Muscle of back (tissue), 3 donors: ENCODE measurements at regions not wholly inside any gene's neighbourhood (a gene's known extent, or its start where the extent isn't known, plus 50 kb on each side); places are given as distances from the start of the nearest gene placed in this dataset.
A peak's percentile ranks its signal among the peaks of the same experiment; 100 is the strongest.
"Not testable (repeated sequence)": the region's sequence is repeated elsewhere in the genome, so short reads cannot be mapped to it uniquely, and the experiment has no call there.

Experiments used
- DNase-seq, 3 donors: peaks; one replicate each; pipeline versions ENCODE4 v3.0.0 to v3.0.0-alpha.2; 2013

DNA sequence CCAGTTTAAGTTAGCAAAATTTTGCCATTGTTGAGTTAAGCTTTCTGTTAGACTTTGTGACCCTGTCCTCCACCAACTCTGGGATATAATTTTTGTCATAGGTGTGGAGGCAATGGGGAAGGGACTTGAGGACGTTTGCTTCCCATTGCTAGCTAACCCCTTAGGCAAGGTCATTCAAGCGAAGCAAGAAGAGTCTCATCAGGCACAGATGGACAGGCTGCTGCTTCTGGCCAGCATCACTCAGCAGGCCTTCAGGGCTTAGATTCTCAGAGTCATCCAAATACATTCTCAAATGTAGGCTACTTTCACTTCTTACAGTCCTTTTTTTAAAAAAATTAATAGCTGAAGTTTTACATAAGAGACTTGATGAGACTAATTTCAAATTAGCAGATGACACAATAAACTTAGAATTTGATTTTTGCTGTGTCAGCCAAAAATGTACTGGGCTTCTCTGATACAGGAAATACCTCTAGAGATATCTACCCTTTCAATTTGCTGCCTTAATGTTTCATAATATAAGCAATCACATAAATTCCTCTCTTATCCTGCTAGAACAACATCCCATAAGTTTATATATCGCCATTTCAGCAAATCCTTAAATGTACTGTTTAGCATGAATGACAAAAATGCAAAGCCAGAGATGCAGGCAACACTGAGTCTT is 875.2 kb downstream of the FLRT2 start:
- DNase-seq, result peak in 1 of 3 donors; percentile 22

GRCh38 chr14:86404425-86404824 is 874.5 kb downstream of the FLRT2 start:
- DNase-seq, result no peak

DNA sequence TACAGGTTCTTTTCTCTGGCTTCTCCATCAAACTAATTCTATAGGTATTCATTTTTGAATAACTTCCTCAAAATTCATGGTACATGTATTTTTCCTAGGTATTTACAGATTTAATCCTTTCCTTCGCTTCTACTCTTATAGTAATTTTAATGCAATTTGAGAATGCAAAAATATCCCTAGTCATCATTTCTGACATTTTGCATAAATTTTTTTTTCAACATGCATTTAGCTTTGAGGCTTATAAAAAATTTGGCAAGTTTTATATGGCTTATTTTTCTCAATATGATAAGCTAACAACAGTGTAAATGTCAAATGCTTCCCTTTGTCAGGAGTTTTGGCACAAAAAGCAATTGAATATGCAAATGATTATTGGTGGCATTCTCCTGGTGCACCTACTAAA is 872.6 kb downstream of the FLRT2 start:
- DNase-seq, result no peak

DNA sequence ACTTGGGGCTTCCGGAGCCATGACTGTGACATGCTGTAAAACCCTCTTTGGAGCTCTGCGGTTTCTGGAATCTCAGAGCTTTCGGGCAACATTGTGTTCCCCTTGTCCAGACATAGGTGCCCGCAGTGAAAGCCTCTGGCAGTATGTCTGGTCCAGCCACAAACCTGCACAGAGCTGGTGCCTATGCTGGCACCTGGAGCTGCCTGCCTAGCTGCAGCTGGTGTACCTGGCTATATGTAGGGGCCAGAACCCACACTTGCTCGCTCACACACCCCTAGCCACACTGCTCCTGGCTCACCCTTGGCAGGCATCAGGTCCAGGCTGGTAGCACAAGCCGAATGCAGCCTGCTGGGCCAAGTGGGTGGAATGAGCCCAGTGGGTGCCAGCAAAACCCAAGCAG is 861.1 kb downstream of the FLRT2 start:
- DNase-seq, result no peak

DNA sequence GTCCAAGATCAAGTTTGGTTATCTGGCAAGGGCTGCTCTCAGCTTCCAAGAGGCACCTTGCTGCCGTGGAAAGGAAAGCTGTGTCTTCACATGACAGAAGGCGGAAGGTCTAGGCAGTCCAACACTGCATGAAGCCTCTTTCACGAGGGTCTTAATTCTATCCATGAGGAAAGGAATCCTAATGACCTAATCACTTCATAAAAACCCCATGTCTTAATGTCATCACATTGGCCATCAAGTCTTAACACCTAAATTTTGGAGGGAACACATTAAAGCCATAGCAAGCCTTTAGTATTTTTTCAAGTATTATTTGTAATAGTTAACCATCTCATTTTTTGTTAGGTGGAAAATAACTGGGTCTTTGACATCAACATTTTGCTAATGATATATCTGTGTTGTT is 858.3 kb downstream of the FLRT2 start:
- DNase-seq, result no peak

DNA sequence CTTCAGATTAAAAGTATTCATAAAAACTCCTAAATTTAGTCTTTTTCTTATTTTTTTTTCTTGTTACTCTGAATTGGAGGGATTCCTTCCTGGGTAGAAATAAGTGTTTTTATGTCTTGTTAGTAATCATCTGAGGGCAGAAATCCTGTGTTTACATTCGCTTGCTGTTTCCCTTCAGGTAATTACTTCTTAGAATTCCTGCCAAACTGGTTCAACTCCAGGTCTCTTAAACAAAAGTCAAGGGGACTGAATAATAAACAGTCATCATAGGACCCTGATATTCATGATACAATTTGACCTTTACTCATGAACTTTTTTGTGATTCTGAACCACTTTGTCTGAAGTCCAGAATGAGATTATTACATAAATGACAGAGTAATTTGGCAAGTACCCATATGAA is 843.9 kb downstream of the FLRT2 start:
- no peak for DNase-seq

DNA sequence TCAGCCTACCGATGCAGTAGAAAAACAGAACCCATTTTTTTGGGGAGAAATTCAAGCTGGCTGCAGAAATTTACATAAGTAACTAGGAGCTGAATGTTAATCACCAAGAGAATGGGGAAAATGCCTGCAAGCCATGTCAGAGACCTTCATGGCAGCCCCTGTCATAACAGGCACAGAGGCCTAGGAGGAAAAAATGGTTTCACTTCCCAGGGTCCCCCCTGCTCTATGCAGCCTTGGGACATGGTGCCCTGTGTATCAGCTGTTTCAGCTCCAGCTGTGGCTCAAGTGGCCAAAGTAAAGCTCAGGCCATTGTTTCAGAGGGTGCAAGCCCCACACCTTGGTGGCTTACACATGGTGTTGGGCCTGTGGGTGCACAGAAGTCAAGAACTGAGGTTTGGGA is 842.5 kb downstream of the FLRT2 start:
- no peak for DNase-seq

- no peak for DNase-seq
Observed at GRCh38 chr14:86364634-86365033, 834.7 kb downstream of the FLRT2 start.

GRCh38 chr14:86363576-86363975 is 833.6 kb downstream of the FLRT2 start:
- DNase-seq, result no peak

- DNase-seq, result no peak
Observed at GRCh38 chr14:86363047-86363446, 833.1 kb downstream of the FLRT2 start.

DNA sequence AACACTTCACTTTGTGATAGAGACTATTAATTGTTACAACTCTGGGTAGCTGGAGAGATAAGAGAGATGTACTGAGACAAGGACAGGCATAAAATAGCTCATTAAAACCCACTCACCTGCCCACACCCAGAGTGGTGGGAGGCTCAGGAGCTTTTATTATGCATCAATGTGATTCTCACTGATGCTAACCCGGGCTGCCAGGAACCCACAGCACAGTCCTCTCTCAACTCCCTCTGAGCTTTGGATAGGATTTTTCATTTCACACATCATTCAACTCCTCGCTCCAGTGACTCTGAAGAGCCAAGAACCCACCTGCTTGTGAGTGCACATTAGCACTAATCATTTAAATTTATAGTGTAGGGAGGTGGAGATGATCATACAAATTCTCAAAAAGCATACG is 827.9 kb downstream of the FLRT2 start:
- DNase-seq, result no peak

DNA sequence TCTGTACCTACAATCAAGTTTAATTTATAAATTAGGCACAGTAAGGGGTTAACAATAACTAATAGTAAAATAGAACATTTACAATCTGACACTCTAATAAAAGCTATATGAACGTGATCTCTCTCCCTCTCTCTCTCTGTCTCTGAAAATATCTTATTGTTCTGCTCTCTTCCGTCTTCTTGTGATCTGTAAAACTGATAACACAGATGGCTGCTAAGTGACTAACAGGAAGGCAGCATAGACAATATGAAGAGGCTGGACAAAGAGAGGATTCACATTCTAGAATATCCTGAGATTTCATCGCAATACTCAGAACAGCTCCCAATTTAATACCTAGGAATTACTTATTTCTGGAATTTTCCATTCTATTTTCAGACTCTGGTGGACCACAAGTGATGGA is 827.2 kb downstream of the FLRT2 start:
- DNase-seq, result no peak

GRCh38 chr14:86346818-86347384 is 817.0 kb downstream of the FLRT2 start:
- DNase-seq, result no peak

DNA sequence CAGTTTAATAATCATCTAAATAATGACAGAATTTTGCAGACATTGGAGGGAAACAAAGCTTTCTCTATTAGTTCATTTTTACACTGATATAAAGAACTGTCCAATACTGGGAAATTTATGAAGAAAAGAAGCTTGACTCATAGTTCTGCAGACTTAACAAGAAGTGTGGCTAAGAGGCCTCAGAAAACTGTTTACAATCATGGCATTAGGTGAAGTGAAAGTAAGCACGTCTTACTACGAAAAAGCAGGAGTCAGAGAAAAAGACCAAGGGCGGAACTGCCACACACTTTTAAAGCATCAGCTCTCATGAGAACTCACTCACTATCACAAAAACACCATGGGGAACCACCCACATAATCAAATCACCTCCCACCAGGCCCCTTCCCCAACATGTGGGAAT is 804.4 kb downstream of the FLRT2 start:
- no peak for DNase-seq

DNA sequence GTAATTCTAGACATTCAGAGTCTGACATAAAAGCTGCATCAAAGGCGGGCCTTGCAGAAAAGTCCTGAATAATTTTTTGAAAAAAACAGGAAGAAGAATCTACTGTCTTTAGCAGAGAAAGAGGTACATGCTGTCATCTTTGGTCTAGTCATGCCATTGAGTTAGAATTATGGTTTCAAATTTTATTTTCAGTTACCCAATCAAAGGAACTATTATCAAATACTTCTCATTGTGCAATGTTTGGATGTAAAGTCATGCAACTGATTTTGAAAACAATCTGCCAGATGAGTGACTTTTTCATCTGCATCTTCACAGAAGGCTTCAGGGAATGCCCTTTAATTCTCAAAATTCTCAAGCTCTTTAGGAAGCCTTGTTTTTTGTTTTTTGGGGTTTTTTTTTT is 803.5 kb downstream of the FLRT2 start:
- peak in 1 of 3 donors; percentile 4 for DNase-seq

GRCh38 chr14:86331341-86331740 is 801.4 kb downstream of the FLRT2 start:
- DNase-seq, result no peak

DNA sequence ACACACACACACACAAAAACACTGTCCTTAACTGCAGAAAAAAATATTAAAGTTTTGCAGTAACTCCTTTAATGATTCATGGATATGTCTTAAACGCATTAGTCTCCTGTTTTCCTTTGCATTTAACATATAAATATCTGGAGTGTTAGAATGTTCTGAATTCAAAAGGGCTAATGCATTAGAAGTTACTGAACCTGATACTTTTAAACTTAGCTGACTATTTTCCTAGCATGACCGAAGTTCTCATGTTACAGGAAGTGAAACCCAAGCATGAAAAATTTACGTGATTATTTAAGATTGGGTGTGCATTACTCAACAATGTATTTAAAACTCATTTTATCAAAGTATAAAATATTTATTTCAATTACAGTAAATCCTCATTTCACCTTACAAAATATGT is 791.2 kb downstream of the FLRT2 start:
- no peak for DNase-seq

DNA sequence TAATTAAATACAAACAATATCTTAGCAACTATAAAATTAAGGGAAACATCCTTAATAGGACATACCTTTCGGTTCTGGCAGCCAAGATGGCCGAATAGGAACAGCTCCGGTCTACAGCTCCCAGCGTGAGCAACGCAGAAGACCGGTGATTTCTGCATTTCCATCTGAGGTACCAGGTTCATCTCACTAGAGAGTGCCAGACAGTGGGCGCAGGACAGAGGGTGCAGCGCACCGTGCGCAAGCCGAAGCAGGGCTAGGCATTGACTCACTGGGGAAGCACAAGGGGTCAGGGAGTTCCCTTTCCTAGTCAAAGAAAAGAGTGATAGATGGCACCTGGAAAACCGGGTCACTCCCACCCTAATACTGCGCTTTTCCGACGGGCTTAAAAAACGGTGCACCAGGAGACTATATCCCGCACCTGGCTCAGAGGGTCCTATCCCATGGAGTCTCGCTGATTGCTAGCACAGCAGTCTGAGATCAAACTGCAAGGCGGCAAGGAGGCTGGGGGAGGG is 782.3 kb downstream of the FLRT2 start:
- DNase-seq, result not testable (repeated sequence)

DNA sequence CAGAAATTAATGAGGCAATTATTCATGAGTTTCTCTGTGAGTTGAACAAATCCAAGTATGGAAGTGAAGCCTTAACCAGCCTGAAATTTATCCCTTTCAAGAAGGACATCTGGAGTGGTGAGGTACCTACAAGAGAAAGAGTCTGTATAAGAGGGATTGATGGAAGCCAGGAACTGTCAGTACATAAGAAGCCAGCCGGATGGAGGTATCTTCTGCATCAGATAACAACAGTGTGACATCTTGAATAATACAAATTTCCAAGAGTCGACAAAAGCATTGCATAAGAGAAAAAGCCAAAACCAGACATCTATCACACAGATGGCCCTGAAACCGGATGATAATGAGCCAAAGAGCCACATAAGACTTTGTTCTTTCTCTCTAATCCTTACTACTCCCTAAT is 781.2 kb downstream of the FLRT2 start:
- peak in 1 of 3 donors; percentile 41 for DNase-seq

GRCh38 chr14:86310611-86311010 is 780.7 kb downstream of the FLRT2 start:
- DNase-seq, result peak; percentile 23 to 53 (median 30)

- DNase-seq, result no peak
Observed at GRCh38 chr14:86310148-86310547, 780.2 kb downstream of the FLRT2 start.

- DNase-seq, result no peak
Observed at GRCh38 chr14:86305058-86305457, 775.1 kb downstream of the FLRT2 start.

DNA sequence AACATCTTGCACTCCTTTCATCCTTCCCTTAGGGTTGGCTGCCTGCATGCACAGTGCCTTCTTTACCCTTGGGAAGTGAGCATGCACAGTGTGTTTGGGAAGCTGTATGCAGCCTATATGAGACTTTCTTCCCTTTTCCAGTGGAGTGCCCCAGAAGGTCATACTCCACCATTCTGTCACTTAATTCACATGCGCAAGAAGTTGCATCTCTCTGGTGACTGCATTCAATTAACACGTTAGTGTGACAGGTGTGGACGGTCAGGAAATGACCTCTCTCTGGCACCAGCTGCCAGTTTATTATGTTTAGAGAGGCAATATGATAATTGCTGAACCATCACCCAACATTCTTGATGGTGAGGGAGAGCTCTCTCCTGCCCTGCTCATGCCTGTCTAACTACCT is 770.0 kb downstream of the FLRT2 start:
- no peak for DNase-seq

DNA sequence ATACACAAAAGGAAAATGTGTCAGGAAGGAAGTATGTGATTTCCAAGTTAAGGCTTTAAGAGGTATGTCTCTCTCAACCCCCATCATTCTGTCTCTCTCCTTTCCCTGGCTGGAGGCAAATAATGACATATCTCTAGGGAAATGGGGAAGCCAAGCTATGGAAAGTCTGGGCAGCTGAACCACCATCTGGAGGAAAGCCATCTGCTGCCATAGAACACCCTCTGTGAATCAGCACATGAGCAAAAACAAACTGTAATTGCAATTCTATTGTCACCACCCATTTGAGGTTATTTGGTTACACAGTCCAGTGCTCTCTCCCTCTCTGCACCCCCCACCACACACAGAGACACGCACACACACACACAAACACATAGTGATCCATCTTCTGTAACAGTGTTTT is 766.2 kb downstream of the FLRT2 start:
- DNase-seq, result peak in 2 of 3 donors; percentile 40 to 95
